Liver (tissue), 8 donors: ENCODE measurements at regions not wholly inside any gene's neighbourhood (a gene's known extent, or its start where the extent isn't known, plus 50 kb on each side); places are given as distances from the start of the nearest gene placed in this dataset.

Experiments used
- DNase-seq: peaks from one replicate; pipeline ENCODE4 v3.0.0-alpha.2; 2017; ENCODE audit warnings: low spot score
- H3K27ac ChIP-seq, 2 donors: one replicate each; pipeline ENCODE4 v1.7.0; 2013; ENCODE audit warnings: inconsistent platforms in 2 of 2, low read length in 2 of 2, control low read depth in 1 of 2, low read depth in 1 of 2, mild to moderate bottlenecking in 1 of 2
- H3K27me3 ChIP-seq, 4 donors: one replicate each; pipeline versions ENCODE4 v1.6.1 to v1.7.0; 2013; ENCODE audit warnings: low read length in 3 of 4, inconsistent platforms in 1 of 4, mild to moderate bottlenecking in 1 of 4, moderate library complexity in 1 of 4; ENCODE audit not compliant: control insufficient read depth in 4 of 4, insufficient read depth in 4 of 4
- H3K36me3 ChIP-seq, 4 donors: one replicate each; pipeline versions ENCODE4 v1.6.1 to v1.7.0; 2013; ENCODE audit warnings: low read length in 3 of 4, mild to moderate bottlenecking in 3 of 4, low read depth in 1 of 4, moderate library complexity in 1 of 4; ENCODE audit not compliant: control insufficient read depth in 4 of 4, insufficient read depth in 3 of 4
- H3K4me1 ChIP-seq, 4 donors: one replicate each; pipeline versions ENCODE4 v1.6.1 to v1.7.0; 2013; ENCODE audit warnings: low read length in 3 of 4, mild to moderate bottlenecking in 3 of 4, moderate library complexity in 1 of 4; ENCODE audit not compliant: control insufficient read depth in 4 of 4, insufficient read depth in 4 of 4
- H3K4me3 ChIP-seq, 3 donors: one replicate each; pipeline versions ENCODE4 v1.6.1 to v1.7.0; 2013; ENCODE audit warnings: low read length in 3 of 3, control low read depth in 1 of 3, low read depth in 1 of 3, mild to moderate bottlenecking in 1 of 3
- H3K9ac ChIP-seq, 2 donors: one replicate each; pipeline ENCODE4 v1.7.0; 2013; ENCODE audit warnings: low read length in 2 of 2, mild to moderate bottlenecking in 2 of 2, moderate library complexity in 2 of 2, control low read depth in 1 of 2, low read depth in 1 of 2
- H3K9me3 ChIP-seq, 4 donors: one replicate each; pipeline versions ENCODE4 v1.6.1 to v1.7.0; 2013; ENCODE audit warnings: low read length in 3 of 4; ENCODE audit not compliant: control insufficient read depth in 4 of 4
- CTCF ChIP-seq: fragments of 150-350 bp; IDR thresholded peaks from 2 replicates; pipeline ENCODE4 v1.5.1; 2017; ENCODE audit warnings: improper control_type of control experiment, low read depth, low read length; ENCODE audit not compliant: missing input control
- FOXA1 ChIP-seq: IDR thresholded peaks from 2 replicates; pipeline ENCODE4 v1.6.1; 2016; ENCODE audit warnings: antibody characterized with exemption
- FOXA2 ChIP-seq: IDR thresholded peaks from 2 replicates; pipeline ENCODE4 v1.6.1; 2016; ENCODE audit warnings: antibody characterized with exemption
- GABPA ChIP-seq, 2 donors: IDR thresholded peaks in 1 of 2; conservative IDR thresholded peaks in 1 of 2; 2 replicates each; pipeline ENCODE4 v1.6.1; 2016; ENCODE audit warnings: antibody characterized with exemption in 2 of 2, mild to moderate bottlenecking in 1 of 2, moderate library complexity in 1 of 2
- HNF4A ChIP-seq, 2 donors: conservative IDR thresholded peaks; 2 replicates each; pipeline ENCODE4 v1.6.1; 2016; ENCODE audit warnings: antibody characterized with exemption in 2 of 2, mild to moderate bottlenecking in 2 of 2
- HNF4G ChIP-seq: IDR thresholded peaks from 2 replicates; pipeline ENCODE4 v1.6.1; 2016; ENCODE audit warnings: antibody characterized with exemption
- JUND ChIP-seq, 2 donors: IDR thresholded peaks; 2 replicates each; pipeline ENCODE4 v1.6.1; 2016; ENCODE audit warnings: antibody characterized with exemption in 2 of 2
- NR2F2 ChIP-seq: IDR thresholded peaks from 2 replicates; pipeline ENCODE4 v1.6.1; 2016; ENCODE audit warnings: antibody characterized with exemption
- RAD21 ChIP-seq, 2 donors: IDR thresholded peaks; 2 replicates each; pipeline ENCODE4 v1.6.1; 2016; ENCODE audit warnings: antibody characterized with exemption in 2 of 2, mild to moderate bottlenecking in 2 of 2
- REST ChIP-seq: IDR thresholded peaks from 2 replicates; pipeline ENCODE4 v1.6.1; 2016; ENCODE audit warnings: antibody characterized with exemption, mild to moderate bottlenecking
- RXRA ChIP-seq, 2 donors: IDR thresholded peaks; 2 replicates each; pipeline ENCODE4 v1.6.1; 2017 to 2018; ENCODE audit warnings: antibody characterized with exemption in 2 of 2, mild to moderate bottlenecking in 1 of 2
- YY1 ChIP-seq: IDR thresholded peaks from 2 replicates; pipeline ENCODE4 v1.6.1; 2016; ENCODE audit warnings: antibody characterized with exemption, mild to moderate bottlenecking
- ZBTB33 ChIP-seq: IDR thresholded peaks from 2 replicates; pipeline ENCODE4 v1.6.1; 2016; ENCODE audit warnings: antibody characterized with exemption
- WGBS: extraction: QIAGEN DNeasy Blood & Tissue Kit; methylation state at CpG from one replicate; pipeline ENCODE4 v1.1.7; 2013; 5-methylcytosine and 5-hydroxymethylcytosine counted together
- donor health status: healthy.
- donor health status: healthy.
- donor health status: healthy.
- donor health status: healthy.
- donor health status: healthy.

GRCh38 chr5:27474047-27474309, 435.6 kb upstream of the CDH9 start (continued):
- no peak for TF ChIP-seq CTCF
- TF ChIP-seq JUND (IDR thresholded peaks at IDR 0.05), result no peak
- TF ChIP-seq HNF4A (conservative IDR thresholded peaks at IDR 0.05), result no peak
- TF ChIP-seq RAD21 (IDR thresholded peaks at IDR 0.05), result no peak
- no peak for TF ChIP-seq NR2F2

- DNase-seq, result no peak
- no peaks in the 10 kb centered on the region for H3K4me1 ChIP-seq
- no peak overlapping the region for H3K27ac ChIP-seq
- no peaks in the 10 kb centered on the region for H3K36me3 ChIP-seq
- 67% methylated on average over 5 of the region's 5 CpGs for WGBS
- no peaks in the 10 kb centered on the region for H3K27me3 ChIP-seq
- H3K9me3 ChIP-seq, result peaks cover 0 to 9% (median 5%) of the 10 kb centered on the region in 4 donors
- no peak overlapping the region for H3K4me3 ChIP-seq
- TF ChIP-seq REST, result no peak
- no peak for TF ChIP-seq GABPA (IDR thresholded peaks at IDR 0.05 in 1 of 2, conservative IDR thresholded peaks at IDR 0.05 in 1 of 2)
- no peak for TF ChIP-seq FOXA2
- TF ChIP-seq CTCF, result no peak
- TF ChIP-seq NR2F2, result no peak
- TF ChIP-seq ZBTB33, result no peak
- no peak for TF ChIP-seq RXRA (IDR thresholded peaks at IDR 0.05)
- TF ChIP-seq FOXA1, result no peak
- TF ChIP-seq HNF4A (conservative IDR thresholded peaks at IDR 0.05), result no peak
- no peak for TF ChIP-seq HNF4G
- TF ChIP-seq YY1, result no peak
- TF ChIP-seq JUND (IDR thresholded peaks at IDR 0.05), result no peak
- no peak overlapping the region for H3K9ac ChIP-seq
Measured at GRCh38 chr5:27473307-27474046, 435.1 kb upstream of the CDH9 start.
